ENCODE measurements at regions not wholly inside any gene's neighbourhood (a gene's known extent, or its start where the extent isn't known, plus 50 kb on each side); places are given as distances from the start of the nearest gene placed in this dataset.
A peak's percentile ranks its signal among the peaks of the same experiment; 100 is the strongest.

DNA sequence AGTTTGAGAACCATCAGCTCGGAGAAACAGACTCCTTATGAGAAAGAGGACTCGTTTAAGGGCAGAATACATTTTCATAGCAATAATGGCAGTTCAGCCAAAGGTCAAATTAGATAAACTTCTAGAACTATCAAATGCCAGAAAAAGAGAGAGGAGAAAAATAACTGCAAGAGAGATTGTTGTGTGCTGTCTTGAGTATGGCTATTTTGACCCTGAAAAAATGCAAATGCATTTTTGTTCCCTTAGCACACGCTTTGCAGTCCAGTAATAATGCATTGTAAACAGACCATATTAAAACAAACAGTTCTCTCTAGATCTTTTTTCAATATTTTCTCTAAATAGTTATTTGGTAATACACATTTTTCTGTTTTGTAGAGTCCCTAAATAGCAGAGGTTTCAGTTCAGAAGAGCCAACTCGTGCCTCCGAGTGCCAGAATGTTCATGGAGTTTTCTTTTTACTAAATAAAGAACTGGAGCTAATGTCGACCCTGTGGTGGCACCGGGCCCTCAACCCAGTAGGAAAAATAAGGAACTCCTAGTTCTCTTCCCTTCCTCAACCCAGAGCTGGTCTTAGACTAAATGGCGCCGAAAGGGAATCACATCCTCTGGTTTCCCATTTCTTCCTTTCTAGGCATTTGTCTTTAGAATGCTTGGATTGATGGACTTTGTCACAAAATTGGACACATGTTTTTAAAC is 298.0 kb downstream of the MAP2K4 start:
- Histone ChIP-seq H3K27me3 (no peaks in the 10 kb centered on the region), H3K4me3 (no peak overlapping the region), H3K9me3 (peaks cover 0 to 14% of the 10 kb centered on the region in 2 donors), H3K36me3 (no peaks in the 10 kb centered on the region), H3K4me1 (no peaks in the 10 kb centered on the region), H3K27ac (no peak overlapping the region)
- intact Hi-C loops (cut with DNase I), result no loop called here
- ATAC-seq (no peak), DNase-seq (peak in 2 of 4 donors; percentile 10 to 21)
- TF ChIP-seq, protein P1, sequence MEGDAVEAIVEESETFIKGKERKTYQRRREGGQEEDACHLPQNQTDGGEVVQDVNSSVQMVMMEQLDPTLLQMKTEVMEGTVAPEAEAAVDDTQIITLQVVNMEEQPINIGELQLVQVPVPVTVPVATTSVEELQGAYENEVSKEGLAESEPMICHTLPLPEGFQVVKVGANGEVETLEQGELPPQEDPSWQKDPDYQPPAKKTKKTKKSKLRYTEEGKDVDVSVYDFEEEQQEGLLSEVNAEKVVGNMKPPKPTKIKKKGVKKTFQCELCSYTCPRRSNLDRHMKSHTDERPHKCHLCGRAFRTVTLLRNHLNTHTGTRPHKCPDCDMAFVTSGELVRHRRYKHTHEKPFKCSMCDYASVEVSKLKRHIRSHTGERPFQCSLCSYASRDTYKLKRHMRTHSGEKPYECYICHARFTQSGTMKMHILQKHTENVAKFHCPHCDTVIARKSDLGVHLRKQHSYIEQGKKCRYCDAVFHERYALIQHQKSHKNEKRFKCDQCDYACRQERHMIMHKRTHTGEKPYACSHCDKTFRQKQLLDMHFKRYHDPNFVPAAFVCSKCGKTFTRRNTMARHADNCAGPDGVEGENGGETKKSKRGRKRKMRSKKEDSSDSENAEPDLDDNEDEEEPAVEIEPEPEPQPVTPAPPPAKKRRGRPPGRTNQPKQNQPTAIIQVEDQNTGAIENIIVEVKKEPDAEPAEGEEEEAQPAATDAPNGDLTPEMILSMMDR (IDR thresholded peaks at IDR 0.05), result no peak

DNA sequence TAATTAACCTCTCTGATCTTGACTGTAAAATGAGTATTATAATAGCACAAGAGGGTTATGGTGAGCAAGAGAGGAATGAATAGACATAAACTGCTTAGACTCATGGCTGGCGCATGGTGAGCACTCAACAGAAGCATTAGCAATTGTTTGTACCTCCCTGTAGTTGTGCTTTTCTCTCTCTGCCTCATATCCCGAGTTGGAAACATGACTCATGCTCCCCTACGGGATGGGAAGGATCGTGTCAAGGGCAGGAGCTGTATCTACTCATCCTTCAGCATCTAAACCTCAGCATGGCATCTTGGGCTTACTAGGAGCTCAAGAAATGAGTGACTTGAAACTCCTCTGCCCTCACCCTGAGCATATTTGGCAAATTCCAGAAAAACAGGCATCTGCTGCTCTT is 299.6 kb downstream of the MAP2K4 start:
- H3K27ac ChIP-seq, result no peak overlapping the region
- no peak for DNase-seq
- H3K4me1 ChIP-seq, result no peaks in the 10 kb centered on the region
- intact Hi-C loops (cut with DNase I), result no loop called here
- TF ChIP-seq, protein P1 (IDR thresholded peaks at IDR 0.05), result no peak
- no peak for ATAC-seq
- H3K4me3 ChIP-seq, result no peak overlapping the region
- no peaks in the 10 kb centered on the region for H3K36me3 ChIP-seq
- no peaks in the 10 kb centered on the region for H3K27me3 ChIP-seq
- H3K9me3 ChIP-seq, result peaks cover 0 to 4% of the 10 kb centered on the region in 2 donors

DNA sequence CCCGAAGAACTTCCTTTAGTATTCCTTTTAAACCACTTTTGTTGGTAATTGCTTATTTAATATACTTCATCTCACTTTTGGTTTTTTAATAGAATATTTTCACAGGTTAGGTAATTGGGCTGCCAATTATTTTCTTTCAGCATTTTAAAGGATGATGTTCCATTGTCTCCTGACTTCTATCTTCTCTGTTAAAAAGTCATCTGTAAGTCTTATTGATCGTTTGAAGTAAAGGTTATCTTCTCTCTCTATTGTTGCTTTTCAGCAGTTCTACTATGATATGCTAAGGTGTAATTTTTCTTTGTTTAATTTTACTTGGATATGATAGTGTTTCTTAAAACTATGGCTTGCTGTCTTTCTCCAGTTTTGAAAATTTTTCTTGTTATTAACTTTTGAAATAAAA is 307.5 kb downstream of the MAP2K4 start:
- H3K4me1 ChIP-seq, result no peaks in the 10 kb centered on the region
- DNase-seq (no peak), ATAC-seq (no peak)
- H3K4me3 ChIP-seq, result no peak overlapping the region
- TF ChIP-seq, protein P1 (IDR thresholded peaks at IDR 0.05), result no peak
- intact Hi-C loops (cut with DNase I), result no loop called here
- peaks cover 0 to 41% of the 10 kb centered on the region in 2 donors for H3K9me3 ChIP-seq
- no peak overlapping the region for H3K27ac ChIP-seq
- no peaks in the 10 kb centered on the region for H3K36me3 ChIP-seq
- no peaks in the 10 kb centered on the region for H3K27me3 ChIP-seq

DNA sequence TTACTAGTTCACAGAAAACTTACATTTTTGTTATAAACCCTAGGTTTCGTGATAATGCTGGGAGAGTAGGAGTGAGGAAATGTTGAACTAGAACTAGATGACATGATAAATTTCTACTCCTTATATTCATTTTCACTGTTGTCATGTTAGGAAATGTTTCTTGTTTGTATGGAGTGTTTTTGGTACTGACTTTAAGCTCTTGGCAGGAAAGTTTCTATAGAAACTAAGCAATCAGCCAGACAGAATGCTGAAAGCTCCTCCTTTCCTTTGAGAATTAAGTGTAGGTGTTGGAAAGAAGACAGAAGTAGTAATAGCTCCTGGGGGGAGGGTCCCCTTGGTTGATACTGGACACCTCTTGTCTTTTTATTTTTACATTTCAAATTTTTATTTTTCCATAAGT is 309.8 kb downstream of the MAP2K4 start:
- TF ChIP-seq, protein P1 (IDR thresholded peaks at IDR 0.05), result no peak
- intact Hi-C loops (cut with DNase I), result loop anchor here in 1 of 2 donors (10.0 kb wide), 1 partner anchor 644 kb away; no protein-coding TSS in a partner anchor
- DNase-seq (no peak), ATAC-seq (no peak)
- Histone ChIP-seq H3K4me1 (no peaks in the 10 kb centered on the region), H3K36me3 (no peaks in the 10 kb centered on the region), H3K27me3 (no peaks in the 10 kb centered on the region), H3K27ac (no peak overlapping the region), H3K4me3 (no peak overlapping the region), H3K9me3 (peaks cover 0 to 41% of the 10 kb centered on the region in 2 donors)

DNA sequence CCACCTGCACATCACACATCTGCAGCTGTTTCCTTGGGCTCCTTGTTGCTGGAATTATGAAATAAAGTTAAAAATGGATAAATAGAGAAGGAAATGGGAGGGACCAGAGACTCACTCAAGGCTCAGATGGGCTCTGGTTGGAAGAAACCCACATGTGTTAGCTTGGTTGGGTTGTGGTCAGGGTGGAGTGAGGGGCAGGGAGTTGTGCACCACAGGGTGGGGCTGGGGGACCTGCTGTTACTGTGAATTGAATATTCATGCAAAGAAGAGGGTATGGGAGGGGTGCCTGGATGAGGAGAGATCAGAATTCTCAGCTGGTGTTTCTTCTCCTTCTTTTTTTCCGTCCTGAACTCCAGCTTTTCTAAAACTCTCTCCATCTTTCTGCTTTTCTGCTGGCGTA is 320.7 kb downstream of the MAP2K4 start:
- Histone ChIP-seq H3K4me1 (no peaks in the 10 kb centered on the region), H3K27me3 (peaks cover 0 to 6% of the 10 kb centered on the region in 2 donors), H3K9me3 (no peaks in the 10 kb centered on the region), H3K4me3 (no peak overlapping the region), H3K36me3 (no peaks in the 10 kb centered on the region), H3K27ac (no peak overlapping the region)
- TF ChIP-seq, protein P1 (IDR thresholded peaks at IDR 0.05), result no peak
- ATAC-seq (no peak), DNase-seq (no peak)
- intact Hi-C loops (cut with DNase I), result loop anchor here in 1 of 2 donors (10.0 kb wide), 1 partner anchor 57 kb away; no protein-coding TSS in a partner anchor
